ENCODE measurements at regions not wholly inside any gene's neighbourhood (a gene's known extent, or its start where the extent isn't known, plus 50 kb on each side); places are given as distances from the start of the nearest gene placed in this dataset.

GRCh38 chr3:165645191-165645590 is 192.0 kb downstream of the BCHE start:
- no peak overlapping the region for H3K4me2 ChIP-seq (ENCODE audit: low read length)
- H3K36me3 ChIP-seq (replicated peaks; ENCODE audit: low read depth, low read length) = no peaks in the 10 kb centered on the region
- no peak overlapping the region for H2AFZ ChIP-seq (ENCODE audit: low read depth, low read length)
- H3K9me3 ChIP-seq (ENCODE audit: insufficient read depth, low read length) = no peaks in the 10 kb centered on the region
- no peaks in the 10 kb centered on the region for H4K20me1 ChIP-seq (ENCODE audit: insufficient read depth, low read length)
- H3K9ac ChIP-seq (ENCODE audit: low read length) = no peak overlapping the region
- H3K27ac ChIP-seq (ENCODE audit: low read length) = no peak overlapping the region
- no peaks in the 10 kb centered on the region for H3K79me2 ChIP-seq (ENCODE audit: low read length)
- no peaks in the 10 kb centered on the region for H3K27me3 ChIP-seq (ENCODE audit: low read depth, low read length)
- H3K4me3 ChIP-seq (ENCODE audit: low read length) = no peak overlapping the region
- H3K4me1 ChIP-seq (ENCODE audit: low read length) = no peaks in the 10 kb centered on the region
- no peak for TF ChIP-seq CTCF (IDR thresholded peaks at IDR 0.05; ENCODE audit: low read depth, low read length)
- TF ChIP-seq EZH2phosphoT487 (IDR thresholded peaks at IDR 0.05; ENCODE audit: low read depth) = no peak

GRCh38 chr3:165644331-165644730 is 192.9 kb downstream of the BCHE start:
- Histone ChIP-seq H3K36me3 (replicated peaks; ENCODE audit: low read depth, low read length) (no peaks in the 10 kb centered on the region), H4K20me1 (ENCODE audit: insufficient read depth, low read length) (no peaks in the 10 kb centered on the region), H3K9me3 (ENCODE audit: insufficient read depth, low read length) (no peaks in the 10 kb centered on the region), H3K79me2 (ENCODE audit: low read length) (no peaks in the 10 kb centered on the region), H3K4me3 (ENCODE audit: low read length) (no peak overlapping the region), H3K4me2 (ENCODE audit: low read length) (no peak overlapping the region), H3K9ac (ENCODE audit: low read length) (no peak overlapping the region), H2AFZ (ENCODE audit: low read depth, low read length) (no peak overlapping the region), H3K4me1 (ENCODE audit: low read length) (no peaks in the 10 kb centered on the region), H3K27ac (ENCODE audit: low read length) (no peak overlapping the region), H3K27me3 (ENCODE audit: low read depth, low read length) (no peaks in the 10 kb centered on the region)
- TF ChIP-seq CTCF (IDR thresholded peaks at IDR 0.05; ENCODE audit: low read depth, low read length) = no peak
- TF ChIP-seq EZH2phosphoT487 (IDR thresholded peaks at IDR 0.05; ENCODE audit: low read depth) = no peak

GRCh38 chr3:165643425-165643824 is 193.8 kb downstream of the BCHE start:
- Histone ChIP-seq H3K9ac (ENCODE audit: low read length) (no peak overlapping the region), H3K27me3 (ENCODE audit: low read depth, low read length) (no peaks in the 10 kb centered on the region), H3K4me1 (ENCODE audit: low read length) (no peaks in the 10 kb centered on the region), H3K36me3 (replicated peaks; ENCODE audit: low read depth, low read length) (no peaks in the 10 kb centered on the region), H3K27ac (ENCODE audit: low read length) (no peak overlapping the region), H2AFZ (ENCODE audit: low read depth, low read length) (peak overlapping the region; percentile 19; the same call in 1 of the 2 replicates), H3K4me2 (ENCODE audit: low read length) (no peak overlapping the region), H4K20me1 (ENCODE audit: insufficient read depth, low read length) (no peaks in the 10 kb centered on the region), H3K9me3 (ENCODE audit: insufficient read depth, low read length) (no peaks in the 10 kb centered on the region), H3K4me3 (ENCODE audit: low read length) (no peak overlapping the region), H3K79me2 (ENCODE audit: low read length) (no peaks in the 10 kb centered on the region)
- TF ChIP-seq CTCF (IDR thresholded peaks at IDR 0.05; ENCODE audit: low read depth, low read length) = no peak
- TF ChIP-seq EZH2phosphoT487 (IDR thresholded peaks at IDR 0.05; ENCODE audit: low read depth) = no peak

GRCh38 chr3:165642761-165643420 is 194.3 kb downstream of the BCHE start:
- H3K9me3 ChIP-seq (ENCODE audit: insufficient read depth, low read length) = no peaks in the 10 kb centered on the region
- H2AFZ ChIP-seq (ENCODE audit: low read depth, low read length) = peak overlapping the region; percentile 19; the same call in 1 of the 2 replicates

More at GRCh38 chr3:165642761-165643420, 194.3 kb downstream of the BCHE start:
- Histone ChIP-seq H3K79me2 (ENCODE audit: low read length) (no peaks in the 10 kb centered on the region), H3K27me3 (ENCODE audit: low read depth, low read length) (no peaks in the 10 kb centered on the region), H3K9ac (ENCODE audit: low read length) (no peak overlapping the region), H3K36me3 (replicated peaks; ENCODE audit: low read depth, low read length) (no peaks in the 10 kb centered on the region), H3K27ac (ENCODE audit: low read length) (no peak overlapping the region), H3K4me2 (ENCODE audit: low read length) (no peak overlapping the region), H4K20me1 (ENCODE audit: insufficient read depth, low read length) (no peaks in the 10 kb centered on the region), H3K4me3 (ENCODE audit: low read length) (no peak overlapping the region), H3K4me1 (ENCODE audit: low read length) (no peaks in the 10 kb centered on the region)
- TF ChIP-seq EZH2phosphoT487 (IDR thresholded peaks at IDR 0.05; ENCODE audit: low read depth) (no peak), CTCF (IDR thresholded peaks at IDR 0.05; ENCODE audit: low read depth, low read length) (no peak)

Measured in OCI-LY3 (cell line).